ENCODE measurements at regions not wholly inside any gene's neighbourhood (a gene's known extent, or its start where the extent isn't known, plus 50 kb on each side); places are given as distances from the start of the nearest gene placed in this dataset.
A peak's percentile ranks its signal among the peaks of the same experiment; 100 is the strongest.
"Not testable (repeated sequence)": the region's sequence is repeated elsewhere in the genome, so short reads cannot be mapped to it uniquely, and the experiment has no call there.

GRCh38 chr12:42030588-42030987, 114.1 kb downstream of the GXYLT1 start:
- no peak for DNase-seq

GRCh38 chr12:42027546-42027945, 117.1 kb downstream of the GXYLT1 start:
- DNase-seq = no peak

GRCh38 chr12:42024495-42024830, 120.2 kb downstream of the GXYLT1 start:
- no peak for DNase-seq

GRCh38 chr12:42023733-42024494, 120.8 kb downstream of the GXYLT1 start:
- DNase-seq = peak; percentile 69 to 81

- not testable (repeated sequence) for DNase-seq
These were observed 122.7 kb downstream of the GXYLT1 start for GRCh38 chr12:42021937-42022336.

- DNase-seq = no peak
These were observed 123.2 kb downstream of the GXYLT1 start for GRCh38 chr12:42021469-42021868.

GRCh38 chr12:42020226-42020625, 124.4 kb downstream of the GXYLT1 start:
- DNase-seq = no peak

- DNase-seq = no peak
These were observed 124.9 kb downstream of the GXYLT1 start for GRCh38 chr12:42019746-42020145.

GRCh38 chr12:42017051-42017450, 127.6 kb downstream of the GXYLT1 start:
- DNase-seq = no peak

- no peak for DNase-seq
These were observed 129.6 kb downstream of the GXYLT1 start for GRCh38 chr12:42015051-42015461.

GRCh38 chr12:42012501-42012900, 132.2 kb downstream of the GXYLT1 start:
- not testable (repeated sequence) for DNase-seq

GRCh38 chr12:42010715-42011114, 134.0 kb downstream of the GXYLT1 start:
- DNase-seq = no peak

- no peak for DNase-seq
These were observed 134.4 kb downstream of the GXYLT1 start for GRCh38 chr12:42010257-42010656.

GRCh38 chr12:42008996-42009395, 135.7 kb downstream of the GXYLT1 start:
- DNase-seq = no peak

- no peak for DNase-seq
These were observed 141.6 kb downstream of the GXYLT1 start for GRCh38 chr12:42003031-42003430.

GRCh38 chr12:42002563-42002962, 142.1 kb downstream of the GXYLT1 start:
- no peak for DNase-seq

- no peak for DNase-seq
These were observed 146.2 kb downstream of the GXYLT1 start for GRCh38 chr12:41998436-41998835.

GRCh38 chr12:41993283-41993682, 151.4 kb downstream of the GXYLT1 start:
- no peak for DNase-seq

GRCh38 chr12:41992692-41993215, 151.9 kb downstream of the GXYLT1 start:
- no peak for DNase-seq

GRCh38 chr12:41992022-41992421, 152.7 kb downstream of the GXYLT1 start:
- no peak for DNase-seq

GRCh38 chr12:41988715-41989114, 156.0 kb downstream of the GXYLT1 start:
- DNase-seq = no peak

GRCh38 chr12:41986513-41986912, 158.2 kb downstream of the GXYLT1 start:
- DNase-seq = not testable (repeated sequence)

- DNase-seq = no peak
These were observed 160.8 kb downstream of the GXYLT1 start for GRCh38 chr12:41983856-41984255.

GRCh38 chr12:41983394-41983793, 161.3 kb downstream of the GXYLT1 start:
- DNase-seq = no peak
